ENCODE measurements at regions not wholly inside any gene's neighbourhood (a gene's known extent, or its start where the extent isn't known, plus 50 kb on each side); places are given as distances from the start of the nearest gene placed in this dataset.

DNA sequence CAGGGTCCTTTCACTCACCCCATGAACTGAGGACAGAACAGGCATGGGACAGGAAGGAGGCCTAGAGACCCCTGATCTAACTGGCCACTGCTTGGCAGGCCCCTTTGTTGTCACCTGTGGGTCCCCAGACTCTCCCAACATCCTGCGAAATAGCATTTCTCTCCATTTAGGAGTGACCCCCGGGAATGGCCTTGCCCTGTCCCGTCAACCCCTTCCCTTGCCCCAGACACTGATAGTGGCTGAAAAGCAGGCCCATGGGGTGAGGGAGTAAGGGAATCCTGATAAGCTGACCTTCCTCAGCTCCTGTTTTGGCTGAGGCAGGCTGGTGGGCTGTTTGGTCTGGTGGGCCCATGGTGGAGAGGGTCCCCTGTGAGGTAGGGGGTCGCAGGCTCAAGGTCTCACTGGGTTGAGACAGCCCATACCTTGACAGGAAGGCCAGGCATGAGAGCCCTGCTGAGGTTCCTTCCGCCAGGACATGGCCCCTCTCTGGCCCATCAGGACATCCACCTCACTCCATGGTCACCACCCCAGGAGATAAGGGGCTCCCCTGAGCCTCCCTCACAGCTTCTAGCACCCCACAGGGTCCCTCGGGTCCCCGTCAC is 139.3 kb downstream of the MRPL14 start:
- TF ChIP-seq, protein P1, sequence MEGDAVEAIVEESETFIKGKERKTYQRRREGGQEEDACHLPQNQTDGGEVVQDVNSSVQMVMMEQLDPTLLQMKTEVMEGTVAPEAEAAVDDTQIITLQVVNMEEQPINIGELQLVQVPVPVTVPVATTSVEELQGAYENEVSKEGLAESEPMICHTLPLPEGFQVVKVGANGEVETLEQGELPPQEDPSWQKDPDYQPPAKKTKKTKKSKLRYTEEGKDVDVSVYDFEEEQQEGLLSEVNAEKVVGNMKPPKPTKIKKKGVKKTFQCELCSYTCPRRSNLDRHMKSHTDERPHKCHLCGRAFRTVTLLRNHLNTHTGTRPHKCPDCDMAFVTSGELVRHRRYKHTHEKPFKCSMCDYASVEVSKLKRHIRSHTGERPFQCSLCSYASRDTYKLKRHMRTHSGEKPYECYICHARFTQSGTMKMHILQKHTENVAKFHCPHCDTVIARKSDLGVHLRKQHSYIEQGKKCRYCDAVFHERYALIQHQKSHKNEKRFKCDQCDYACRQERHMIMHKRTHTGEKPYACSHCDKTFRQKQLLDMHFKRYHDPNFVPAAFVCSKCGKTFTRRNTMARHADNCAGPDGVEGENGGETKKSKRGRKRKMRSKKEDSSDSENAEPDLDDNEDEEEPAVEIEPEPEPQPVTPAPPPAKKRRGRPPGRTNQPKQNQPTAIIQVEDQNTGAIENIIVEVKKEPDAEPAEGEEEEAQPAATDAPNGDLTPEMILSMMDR (IDR thresholded peaks at IDR 0.05; ENCODE audit: poor library complexity): no peak
- TF ChIP-seq EZH2 (IDR thresholded peaks at IDR 0.05; ENCODE audit: borderline replicate concordance) (no peak), EZH2phosphoT487 (IDR thresholded peaks at IDR 0.05; ENCODE audit: low read depth, severe bottlenecking, unreplicated experiment) (no peak)

Data from hepatocyte (in vitro differentiated cells).